OCI-LY1 (cell line): ENCODE measurements at regions not wholly inside any gene's neighbourhood (a gene's known extent, or its start where the extent isn't known, plus 50 kb on each side); places are given as distances from the start of the nearest gene placed in this dataset.

ENCODE experiments used
- EZH2 ChIP-seq: fragments of 200-600 bp; sonication (generic), shearing (Covaris generic); IDR thresholded peaks from 2 replicates; pipeline ENCODE4 v1.8.0; 2017; ENCODE audit warnings: borderline replicate concordance, mixed run types, mild to moderate bottlenecking, antibody characterized with exemption, low read length, moderate library complexity, mixed read lengths
- TF ChIP-seq, protein P1 (sequence below): fragments of 200-600 bp; sonication (generic), shearing (Covaris generic); IDR thresholded peaks from 2 replicates; pipeline ENCODE4 v1.5.1; 2017; ENCODE audit warnings: mild to moderate bottlenecking, antibody characterized with exemption, low read length, moderate library complexity, mixed read lengths

GRCh38 chr3:152557302-152557999 lies 277.5 kb upstream of the P2RY1 start:
- TF ChIP-seq, protein P1, sequence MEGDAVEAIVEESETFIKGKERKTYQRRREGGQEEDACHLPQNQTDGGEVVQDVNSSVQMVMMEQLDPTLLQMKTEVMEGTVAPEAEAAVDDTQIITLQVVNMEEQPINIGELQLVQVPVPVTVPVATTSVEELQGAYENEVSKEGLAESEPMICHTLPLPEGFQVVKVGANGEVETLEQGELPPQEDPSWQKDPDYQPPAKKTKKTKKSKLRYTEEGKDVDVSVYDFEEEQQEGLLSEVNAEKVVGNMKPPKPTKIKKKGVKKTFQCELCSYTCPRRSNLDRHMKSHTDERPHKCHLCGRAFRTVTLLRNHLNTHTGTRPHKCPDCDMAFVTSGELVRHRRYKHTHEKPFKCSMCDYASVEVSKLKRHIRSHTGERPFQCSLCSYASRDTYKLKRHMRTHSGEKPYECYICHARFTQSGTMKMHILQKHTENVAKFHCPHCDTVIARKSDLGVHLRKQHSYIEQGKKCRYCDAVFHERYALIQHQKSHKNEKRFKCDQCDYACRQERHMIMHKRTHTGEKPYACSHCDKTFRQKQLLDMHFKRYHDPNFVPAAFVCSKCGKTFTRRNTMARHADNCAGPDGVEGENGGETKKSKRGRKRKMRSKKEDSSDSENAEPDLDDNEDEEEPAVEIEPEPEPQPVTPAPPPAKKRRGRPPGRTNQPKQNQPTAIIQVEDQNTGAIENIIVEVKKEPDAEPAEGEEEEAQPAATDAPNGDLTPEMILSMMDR = no peak
- TF ChIP-seq EZH2 = no peak
